HCT116 (cell line): ENCODE measurements at regions not wholly inside any gene's neighbourhood (a gene's known extent, or its start where the extent isn't known, plus 50 kb on each side); places are given as distances from the start of the nearest gene placed in this dataset.

ENCODE experiments used
- ATAC-seq: fragments of 200-7000 bp; cut with Tn5 transposase; 2 replicates; pipeline ENCODE4 v1.9.1; 2020; ENCODE audit warnings: mild to moderate bottlenecking, moderate library complexity
- BruUV-seq: library from RNA; stranded (reverse); fragments of 400-500 nt; replicated peaks from 2 replicates; lab custom pipeline; 2021; lab: Mats Ljungman, UMichigan
- CTCF ChIA-PET: fragments of 300-600 bp; sonication (Branson Sonifier 250); formaldehyde crosslinking; loops from one replicate; lab custom pipeline; 2021; ENCODE audit warnings: antibody characterized with exemption; lab: Charles Lee
- POLR2A ChIA-PET: fragments of 300-600, 350-600 bp; sonication (Branson Sonifier 250); formaldehyde crosslinking; loops from one replicate; lab custom pipeline; 2021; ENCODE audit warnings: antibody characterized with exemption; lab: Charles Lee
- RAD21 ChIA-PET, 2 experiments: fragments of 300-600 bp; sonication (Branson Sonifier 250); formaldehyde crosslinking; loops; one replicate each; lab custom pipeline; 2023; ENCODE audit warnings: low total read pairs in 2 of 2; ENCODE audit not compliant: uncharacterized antibody in 2 of 2, unreplicated experiment in 2 of 2, low non-redundant PET in 1 of 2; lab: Charles Lee
- DNase-seq: peaks from one replicate; pipeline ENCODE4 v3.0.0-alpha.2; 2010; ENCODE audit warnings: low read depth, low spot score
- H2AFZ ChIP-seq: fragments of 200-600 bp; shearing (Covaris generic), sonication (generic); 2 replicates; pipeline ENCODE4 v1.6.1; 2017; ENCODE audit warnings: low read depth, mixed run types, mixed read lengths, antibody characterized with exemption, low read length; ENCODE audit not compliant: poor library complexity, severe bottlenecking
- H3K27ac ChIP-seq: 2 replicates; pipeline ENCODE4 v1.5.1; 2012; ENCODE audit warnings: low read depth, low read length
- H3K27me3 ChIP-seq: fragments of 200-600 bp; sonication (generic); 2 replicates; pipeline ENCODE4 v1.6.1; 2016; ENCODE audit warnings: mixed run types, low read length, mixed read lengths; ENCODE audit not compliant: insufficient read depth
- H3K36me3 ChIP-seq, 2 experiments: fragments of 200-500 bp in 1 of 2; fragments of 200-600 bp in 1 of 2; sonication (Bioruptor generic) in 1 of 2; sonication (generic) in 1 of 2; 2 replicates each; pipeline versions ENCODE4 v1.5.1 to v1.6.1; 2014 to 2016; ENCODE audit warnings: low read length in 2 of 2, inconsistent platforms in 1 of 2, mixed read lengths in 1 of 2, mixed run types in 1 of 2; ENCODE audit not compliant: insufficient read depth in 2 of 2, control insufficient read depth in 1 of 2
- H3K4me1 ChIP-seq, 2 experiments: fragments of 200-600 bp in 1 of 2; sonication (generic) in 1 of 2; 2 replicates each; pipeline versions ENCODE4 v1.5.1 to v1.6.1; 2012 to 2017; ENCODE audit warnings: low read length in 2 of 2, inconsistent platforms in 1 of 2, mild to moderate bottlenecking in 1 of 2, mixed read lengths in 1 of 2, mixed run types in 1 of 2, moderate library complexity in 1 of 2; ENCODE audit not compliant: insufficient read depth in 2 of 2, control insufficient read depth in 1 of 2
- H3K4me2 ChIP-seq: fragments of 200-600 bp; sonication (generic); 2 replicates; pipeline ENCODE4 v1.6.1; 2017; ENCODE audit warnings: mixed run types, low read length, mixed read lengths
- H3K4me3 ChIP-seq, 2 experiments: fragments of 200-600 bp in 1 of 2; sonication (generic) in 1 of 2; replicated peaks in 1 of 2; 2 replicates each; pipeline ENCODE4 v1.5.1; 2011 to 2016; ENCODE audit warnings: low read length in 2 of 2, control low read depth in 1 of 2, low read depth in 1 of 2, mild to moderate bottlenecking in 1 of 2, mixed read lengths in 1 of 2, mixed run types in 1 of 2
- H3K79me2 ChIP-seq: fragments of 200-600 bp; sonication (generic); 2 replicates; pipeline ENCODE4 v1.6.1; 2017; ENCODE audit warnings: mild to moderate bottlenecking, mixed run types, low read length, moderate library complexity, mixed read lengths; ENCODE audit not compliant: insufficient read depth
- H3K9ac ChIP-seq: fragments of 200-600 bp; sonication (generic); 2 replicates; pipeline ENCODE4 v1.6.1; 2016; ENCODE audit warnings: low read length, mixed read lengths
- H3K9me2 ChIP-seq: fragments of 200-600 bp; sonication (generic), shearing (Covaris generic); 2 replicates; pipeline ENCODE4 v1.6.1; 2017; ENCODE audit warnings: mixed run types, mild to moderate bottlenecking, moderate library complexity; ENCODE audit not compliant: insufficient read depth
- H3K9me3 ChIP-seq, 2 experiments: fragments of 200-500 bp in 1 of 2; fragments of 200-600 bp in 1 of 2; sonication (Bioruptor generic) in 1 of 2; sonication (generic) in 1 of 2; 2 replicates each; pipeline ENCODE4 v1.6.1; 2014 to 2017; ENCODE audit warnings: low read length in 2 of 2, mixed read lengths in 2 of 2, inconsistent platforms in 1 of 2, low read depth in 1 of 2, mild to moderate bottlenecking in 1 of 2, mixed run types in 1 of 2, moderate library complexity in 1 of 2; ENCODE audit not compliant: control insufficient read depth in 1 of 2, insufficient read depth in 1 of 2
- H4K20me1 ChIP-seq: fragments of 200-600 bp; sonication (generic), shearing (Covaris generic); 2 replicates; pipeline ENCODE4 v1.6.1; 2017; ENCODE audit warnings: mixed run types, mild to moderate bottlenecking, moderate library complexity; ENCODE audit not compliant: insufficient read depth
- ELF1 ChIP-seq: IDR thresholded peaks from 2 replicates; pipeline ENCODE4 v1.6.1; 2012; ENCODE audit warnings: low read depth, borderline replicate concordance
- EZH2phosphoT487 ChIP-seq: fragments of 200-600 bp; IDR thresholded peaks from 2 replicates; pipeline ENCODE4 v1.6.1; 2018; ENCODE audit warnings: antibody characterized with exemption, borderline replicate concordance
- JUND ChIP-seq: IDR thresholded peaks from 2 replicates; pipeline ENCODE4 v1.6.1; 2012
- POLR2A ChIP-seq: IDR thresholded peaks from 2 replicates; pipeline ENCODE4 v1.7.0; 2011; ENCODE audit warnings: borderline replicate concordance; ENCODE audit not compliant: insufficient read depth, insufficient read length; ENCODE audit errors: extremely low read depth
- RAD21 ChIP-seq: IDR thresholded peaks from 2 replicates; pipeline ENCODE4 v1.6.1; 2012; ENCODE audit warnings: low read depth, mild to moderate bottlenecking
- ZFX ChIP-seq: fragments of 450-650 bp; IDR thresholded peaks from 2 replicates; pipeline ENCODE4 v1.6.1; 2017
- intact Hi-C: fragments of 100-400 bp; cut with micrococcal nuclease; formaldehyde crosslinking; loops from 2 replicates; pipeline ENCODE4 v1.10.0; 2022
- TF ChIP-seq, protein P1 (sequence below): IDR thresholded peaks from 2 replicates; pipeline ENCODE4 v1.6.1; 2012

DNA sequence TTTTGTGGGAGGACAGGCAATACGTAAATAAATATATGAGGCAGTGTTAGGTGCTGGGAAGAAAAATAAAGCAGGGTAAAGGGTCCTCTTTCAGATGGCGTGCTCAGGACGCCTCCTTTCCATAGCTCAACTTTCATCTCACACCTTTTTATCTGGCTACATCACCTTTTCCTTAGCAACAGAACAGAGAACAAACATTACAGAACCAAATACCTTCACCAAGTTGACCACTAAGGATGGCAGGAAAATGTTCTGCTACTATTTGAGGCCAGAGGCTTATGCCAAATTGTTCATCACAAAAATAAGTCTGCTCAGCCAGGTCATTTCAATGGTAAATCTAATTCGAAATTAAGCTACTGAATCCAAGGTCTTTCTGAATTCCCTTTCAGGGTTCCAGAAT is 149.2 kb upstream of the C1orf21 start:
- CTCF ChIA-PET: no interaction called here
- no peak for DNase-seq
- Histone ChIP-seq H3K9me2 (no peaks in the 10 kb centered on the region), H3K4me2 (no peak overlapping the region), H2AFZ (no peak overlapping the region), H3K9ac (no peak overlapping the region), H3K4me1 (no peaks in the 10 kb centered on the region), H3K36me3 (no peaks in the 10 kb centered on the region), H3K79me2 (no peaks in the 10 kb centered on the region), H3K27me3 (no peaks in the 10 kb centered on the region), H3K4me3 (no peak overlapping the region), H3K9me3 (no peaks in the 10 kb centered on the region), H4K20me1 (no peaks in the 10 kb centered on the region), H3K27ac (no peak overlapping the region)
- intact Hi-C loops: no loop called here
- ATAC-seq: no peak
- POLR2A ChIA-PET: no interaction called here
- TF ChIP-seq ZFX: no peak
- no peak for TF ChIP-seq POLR2A
- TF ChIP-seq RAD21: no peak
- TF ChIP-seq ELF1: no peak
- no TSS peak for BruUV-seq
- RAD21 ChIA-PET: interaction anchor here in 1 of 2 experiments (0.6 kb wide), 1 partner anchor 458 kb away, joined by 3 read pairs; no protein-coding TSS in a partner anchor

DNA sequence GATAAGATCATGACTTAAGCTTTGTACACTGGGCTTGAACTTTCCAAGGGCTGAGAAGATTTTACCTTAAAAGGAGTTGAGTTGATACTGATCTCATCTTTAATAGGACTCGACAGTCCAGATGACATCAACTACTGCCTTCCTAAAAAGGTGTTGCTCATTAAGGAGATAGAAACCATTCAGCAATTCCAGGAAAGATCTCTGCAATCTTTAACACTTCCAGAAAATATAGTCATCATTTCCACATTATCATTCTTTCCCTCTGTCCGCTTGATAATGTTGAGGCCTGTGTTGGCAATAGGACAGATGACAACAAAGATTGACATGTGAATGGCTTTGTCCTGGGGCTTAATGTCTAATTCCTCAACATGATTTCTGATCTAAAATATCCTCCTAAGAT is 145.4 kb upstream of the C1orf21 start:
- DNase-seq: no peak
- H3K36me3 ChIP-seq: no peaks in the 10 kb centered on the region
- POLR2A ChIA-PET: no interaction called here
- RAD21 ChIA-PET: no interaction called here
- H3K9me2 ChIP-seq: no peaks in the 10 kb centered on the region
- H4K20me1 ChIP-seq: no peaks in the 10 kb centered on the region
- BruUV-seq: no TSS peak
- intact Hi-C loops: no loop called here
- no peak for ATAC-seq
- H3K4me3 ChIP-seq: no peak overlapping the region
- H3K27me3 ChIP-seq: no peaks in the 10 kb centered on the region
- H3K4me1 ChIP-seq: no peaks in the 10 kb centered on the region
- H3K4me2 ChIP-seq: no peak overlapping the region
- H2AFZ ChIP-seq: no peak overlapping the region
- CTCF ChIA-PET: interaction anchor here (1.4 kb wide), 1 partner anchor 422 kb away, joined by 4 read pairs; no protein-coding TSS in a partner anchor
- H3K9ac ChIP-seq: no peak overlapping the region
- no peak for TF ChIP-seq EZH2phosphoT487
- TF ChIP-seq, protein P1, sequence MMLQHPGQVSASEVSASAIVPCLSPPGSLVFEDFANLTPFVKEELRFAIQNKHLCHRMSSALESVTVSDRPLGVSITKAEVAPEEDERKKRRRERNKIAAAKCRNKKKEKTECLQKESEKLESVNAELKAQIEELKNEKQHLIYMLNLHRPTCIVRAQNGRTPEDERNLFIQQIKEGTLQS: no peak
- TF ChIP-seq JUND: no peak
- TF ChIP-seq ELF1: no peak
- TF ChIP-seq, all 23 proteins: peak for 0
- Histone ChIP-seq H3K79me2 (no peaks in the 10 kb centered on the region), H3K9me3 (no peaks in the 10 kb centered on the region), H3K27ac (no peak overlapping the region)
